Mesenchymal stem cell (in vitro differentiated cells and primary cell): ENCODE measurements at regions not wholly inside any gene's neighbourhood (a gene's known extent, or its start where the extent isn't known, plus 50 kb on each side); places are given as distances from the start of the nearest gene placed in this dataset.

Experiments used
- DNase-seq: peaks from one replicate; pipeline ENCODE4 v3.0.0-alpha.2; 2013
- H2AFZ ChIP-seq: one replicate; pipeline ENCODE4 v1.6.1; 2013; ENCODE audit warnings: low read depth, mild to moderate bottlenecking, control low read depth, inconsistent platforms, low read length, moderate library complexity
- H2AK5ac ChIP-seq: 2 replicates; pipeline ENCODE4 v1.6.1; 2013; ENCODE audit warnings: low read length, moderate library complexity, mild to moderate bottlenecking, inconsistent platforms; ENCODE audit not compliant: severe bottlenecking
- H2BK120ac ChIP-seq: one replicate; pipeline ENCODE4 v1.6.1; 2013; ENCODE audit warnings: low read depth, mild to moderate bottlenecking, inconsistent platforms, low read length, moderate library complexity
- H2BK12ac ChIP-seq, 2 experiments: one replicate each; pipeline ENCODE4 v1.6.1; 2013; ENCODE audit warnings: inconsistent platforms in 2 of 2, low read length in 2 of 2, mild to moderate bottlenecking in 2 of 2, moderate library complexity in 2 of 2, control low read depth in 1 of 2
- H2BK15ac ChIP-seq: one replicate; pipeline ENCODE4 v1.6.1; 2013; ENCODE audit warnings: mild to moderate bottlenecking, low read depth, inconsistent platforms; ENCODE audit not compliant: poor library complexity, severe bottlenecking
- H2BK5ac ChIP-seq: 2 replicates; pipeline ENCODE4 v1.6.1; 2013; ENCODE audit warnings: low read depth, mild to moderate bottlenecking, low read length, control low read depth, inconsistent platforms; ENCODE audit not compliant: poor library complexity, severe bottlenecking
- H3K14ac ChIP-seq, 2 experiments: one replicate each; pipeline ENCODE4 v1.6.1; 2013; ENCODE audit warnings: inconsistent platforms in 2 of 2, low read length in 2 of 2, control low read depth in 1 of 2, mild to moderate bottlenecking in 1 of 2, moderate library complexity in 1 of 2
- H3K18ac ChIP-seq, 2 experiments: one replicate each; pipeline ENCODE4 v1.6.1; 2013; ENCODE audit warnings: inconsistent platforms in 2 of 2, low read length in 2 of 2, control low read depth in 1 of 2, low read depth in 1 of 2, mild to moderate bottlenecking in 1 of 2
- H3K23ac ChIP-seq, 2 experiments: one replicate each; pipeline ENCODE4 v1.6.1; 2013; ENCODE audit warnings: inconsistent platforms in 2 of 2, low read length in 2 of 2, mild to moderate bottlenecking in 2 of 2, moderate library complexity in 2 of 2, control low read depth in 1 of 2
- H3K27ac ChIP-seq: 2 replicates; pipeline ENCODE4 v1.5.1; 2013; ENCODE audit warnings: mild to moderate bottlenecking, moderate library complexity, low read length, control low read depth, inconsistent platforms; ENCODE audit not compliant: poor library complexity, severe bottlenecking
- H3K27me3 ChIP-seq, 2 experiments: 2 replicates each; pipeline versions ENCODE4 v1.6.1 to v1.7.0; 2013; ENCODE audit warnings: low read length in 2 of 2, mild to moderate bottlenecking in 2 of 2, moderate library complexity in 2 of 2, control low read depth in 1 of 2, inconsistent platforms in 1 of 2; ENCODE audit not compliant: control insufficient read depth in 1 of 2, insufficient read depth in 1 of 2
- H3K36me3 ChIP-seq, 2 experiments: 2 replicates each; pipeline versions ENCODE4 v1.6.1 to v1.7.0; 2013; ENCODE audit warnings: low read length in 2 of 2, control low read depth in 1 of 2, inconsistent platforms in 1 of 2, low read depth in 1 of 2, mild to moderate bottlenecking in 1 of 2; ENCODE audit not compliant: insufficient read depth in 2 of 2, control insufficient read depth in 1 of 2
- H3K4ac ChIP-seq, 2 experiments: one replicate each; pipeline ENCODE4 v1.6.1; 2013; ENCODE audit warnings: inconsistent platforms in 2 of 2, low read length in 2 of 2, mild to moderate bottlenecking in 2 of 2, moderate library complexity in 2 of 2, control low read depth in 1 of 2, low read depth in 1 of 2
- H3K4me1 ChIP-seq: 2 replicates; pipeline ENCODE4 v1.6.1; 2013; ENCODE audit warnings: low read depth, low read length, control low read depth; ENCODE audit not compliant: control insufficient read depth, insufficient read depth
- H3K4me2 ChIP-seq: 2 replicates; pipeline ENCODE4 v1.6.1; 2013; ENCODE audit warnings: low read length, mild to moderate bottlenecking, inconsistent platforms; ENCODE audit not compliant: poor library complexity, severe bottlenecking
- H3K4me3 ChIP-seq, 2 experiments: 2 replicates each; pipeline versions ENCODE4 v1.5.1 to v1.7.0; 2013; ENCODE audit warnings: low read length in 2 of 2, mild to moderate bottlenecking in 2 of 2, control low read depth in 1 of 2, low read depth in 1 of 2; ENCODE audit not compliant: insufficient read depth in 1 of 2
- H3K79me1 ChIP-seq: replicated peaks from 2 replicates; pipeline ENCODE4 v1.6.1; 2013; ENCODE audit warnings: mild to moderate bottlenecking, control low read depth, low read length, inconsistent platforms; ENCODE audit not compliant: poor library complexity, severe bottlenecking
- H3K9ac ChIP-seq: 2 replicates; pipeline ENCODE4 v1.7.0; 2013; ENCODE audit warnings: mild to moderate bottlenecking, low read length, moderate library complexity
- H3K9me3 ChIP-seq: 2 replicates; pipeline ENCODE4 v1.7.0; 2013; ENCODE audit warnings: mild to moderate bottlenecking, low read length; ENCODE audit not compliant: control insufficient read depth
- H4K8ac ChIP-seq: one replicate; pipeline ENCODE4 v1.6.1; 2013; ENCODE audit warnings: inconsistent platforms, mild to moderate bottlenecking, low read length, moderate library complexity
- H4K91ac ChIP-seq: one replicate; pipeline ENCODE4 v1.6.1; 2013; ENCODE audit warnings: mild to moderate bottlenecking, low read length, inconsistent platforms
- WGBS: methylation state at CpG from one replicate; pipeline ENCODE4 v1.1.7; 2013; ENCODE audit warnings: mixed read lengths; 5-methylcytosine and 5-hydroxymethylcytosine counted together

GRCh38 chr2:5537180-5537688 lies 154.9 kb upstream of the SOX11 start:
- Histone ChIP-seq H4K91ac (no peak overlapping the region), H3K27ac (no peak overlapping the region), H2BK15ac (no peak overlapping the region), H2AFZ (no peak overlapping the region), H3K36me3 (no peaks in the 10 kb centered on the region), H3K79me1 (no peaks in the 10 kb centered on the region), H2BK120ac (no peak overlapping the region), H3K27me3 (no peaks in the 10 kb centered on the region), H3K23ac (no peak overlapping the region), H3K9me3 (peaks cover 22% of the 10 kb centered on the region), H2BK5ac (no peak overlapping the region), H3K4ac (no peak overlapping the region), H4K8ac (no peak overlapping the region), H2AK5ac (no peak overlapping the region), H3K18ac (no peak overlapping the region), H3K14ac (no peak overlapping the region), H2BK12ac (no peak overlapping the region), H3K9ac (no peak overlapping the region), H3K4me3 (no peak overlapping the region), H3K4me1 (peaks cover 7% of the 10 kb centered on the region), H3K4me2 (no peak overlapping the region)
- no peak for DNase-seq
- WGBS, result 93% methylated on average over 1 of the region's 2 CpGs

- no peak overlapping the region for H2BK12ac ChIP-seq
- no peak overlapping the region for H2AK5ac ChIP-seq
- H2BK5ac ChIP-seq, result no peak overlapping the region
- no peaks in the 10 kb centered on the region for H3K79me1 ChIP-seq
- H3K36me3 ChIP-seq, result no peaks in the 10 kb centered on the region
- H3K4ac ChIP-seq, result no peak overlapping the region
- WGBS, result no CpG with 5 or more reads among the region's 1 CpG
- no peak overlapping the region for H3K23ac ChIP-seq
- no peak overlapping the region for H4K91ac ChIP-seq
- no peak for DNase-seq
- no peak overlapping the region for H3K4me3 ChIP-seq
- no peak overlapping the region for H3K14ac ChIP-seq
- H4K8ac ChIP-seq, result no peak overlapping the region
- no peak overlapping the region for H2BK120ac ChIP-seq
- no peak overlapping the region for H2AFZ ChIP-seq
- peaks cover 33% of the 10 kb centered on the region for H3K9me3 ChIP-seq
- no peak overlapping the region for H3K27ac ChIP-seq
- H3K18ac ChIP-seq, result no peak overlapping the region
- H3K4me1 ChIP-seq, result peaks cover 7% of the 10 kb centered on the region
- H3K9ac ChIP-seq, result no peak overlapping the region
- H2BK15ac ChIP-seq, result no peak overlapping the region
- H3K4me2 ChIP-seq, result no peak overlapping the region
- H3K27me3 ChIP-seq, result no peaks in the 10 kb centered on the region
Observed at GRCh38 chr2:5538313-5538712, 153.9 kb upstream of the SOX11 start.

- peaks cover 7% of the 10 kb centered on the region for H3K4me1 ChIP-seq
- H3K14ac ChIP-seq, result no peak overlapping the region
- 18% methylated on average over 7 of the region's 8 CpGs for WGBS
- DNase-seq, result peak; percentile 31
- H2BK15ac ChIP-seq, result no peak overlapping the region
- H2BK120ac ChIP-seq, result no peak overlapping the region
- H3K23ac ChIP-seq, result no peak overlapping the region
- no peak overlapping the region for H2AFZ ChIP-seq
- no peak overlapping the region for H4K8ac ChIP-seq
- no peak overlapping the region for H4K91ac ChIP-seq
- H3K79me1 ChIP-seq, result no peaks in the 10 kb centered on the region
- no peak overlapping the region for H3K27ac ChIP-seq
- peaks cover 37% of the 10 kb centered on the region for H3K9me3 ChIP-seq
- no peaks in the 10 kb centered on the region for H3K27me3 ChIP-seq
- no peak overlapping the region for H3K4ac ChIP-seq
- no peak overlapping the region for H3K9ac ChIP-seq
- no peak overlapping the region for H2BK12ac ChIP-seq
- no peak overlapping the region for H2AK5ac ChIP-seq
- H2BK5ac ChIP-seq, result no peak overlapping the region
- no peak overlapping the region for H3K4me3 ChIP-seq
- no peaks in the 10 kb centered on the region for H3K36me3 ChIP-seq
- no peak overlapping the region for H3K4me2 ChIP-seq
- H3K18ac ChIP-seq, result no peak overlapping the region
Observed at GRCh38 chr2:5538772-5539171, 153.4 kb upstream of the SOX11 start.

GRCh38 chr2:5539282-5540165 lies 152.7 kb upstream of the SOX11 start:
- no peak overlapping the region for H3K4ac ChIP-seq
- WGBS, result 14% methylated on average over 14 of the region's 18 CpGs
- peak; percentile 20 for DNase-seq
- no peak overlapping the region for H3K27ac ChIP-seq
- no peak overlapping the region for H3K4me3 ChIP-seq
- H4K8ac ChIP-seq, result no peak overlapping the region
- H3K14ac ChIP-seq, result no peak overlapping the region
- H4K91ac ChIP-seq, result no peak overlapping the region
- no peak overlapping the region for H2BK5ac ChIP-seq
- no peak overlapping the region for H2AFZ ChIP-seq
- peaks cover 36% of the 10 kb centered on the region for H3K9me3 ChIP-seq
- no peaks in the 10 kb centered on the region for H3K79me1 ChIP-seq
- no peak overlapping the region for H3K9ac ChIP-seq
- H2AK5ac ChIP-seq, result no peak overlapping the region
- no peak overlapping the region for H2BK120ac ChIP-seq
- no peak overlapping the region for H3K23ac ChIP-seq
- peaks cover 7% of the 10 kb centered on the region for H3K4me1 ChIP-seq
- H3K18ac ChIP-seq, result no peak overlapping the region
- H3K27me3 ChIP-seq, result no peaks in the 10 kb centered on the region
- H2BK12ac ChIP-seq, result no peak overlapping the region
- H2BK15ac ChIP-seq, result no peak overlapping the region
- H3K36me3 ChIP-seq, result no peaks in the 10 kb centered on the region
- peak overlapping the region; percentile 65 for H3K4me2 ChIP-seq
